ENCODE measurements at regions not wholly inside any gene's neighbourhood (a gene's known extent, or its start where the extent isn't known, plus 50 kb on each side); places are given as distances from the start of the nearest gene placed in this dataset.

DNA sequence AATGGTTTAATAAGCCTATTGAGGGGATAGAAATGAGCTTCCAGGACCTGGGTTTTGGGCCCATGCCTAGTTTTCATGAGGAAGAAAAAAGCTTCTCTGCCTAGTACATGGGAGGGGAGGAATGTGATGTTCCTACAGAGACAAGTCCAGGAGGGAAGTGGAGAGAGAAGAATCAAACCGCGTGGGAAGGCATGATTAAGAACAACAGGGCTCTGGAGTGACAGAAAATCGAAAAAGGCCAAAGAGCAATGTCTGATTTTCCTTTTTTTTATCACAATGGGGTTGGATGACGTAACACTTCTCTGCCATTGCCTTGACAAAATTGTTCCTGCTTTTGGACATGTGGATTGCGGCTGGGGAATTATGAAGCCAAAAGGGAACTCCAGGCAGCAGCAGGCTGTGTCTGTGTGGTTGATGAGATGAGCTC, 258.6 kb downstream of the CXCL12 start:
- POLR2A ChIA-PET: no interaction called here
- no peak for TF ChIP-seq JUN (IDR thresholded peaks at IDR 0.05)
- TF ChIP-seq, protein P1, sequence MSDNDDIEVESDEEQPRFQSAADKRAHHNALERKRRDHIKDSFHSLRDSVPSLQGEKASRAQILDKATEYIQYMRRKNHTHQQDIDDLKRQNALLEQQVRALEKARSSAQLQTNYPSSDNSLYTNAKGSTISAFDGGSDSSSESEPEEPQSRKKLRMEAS (IDR thresholded peaks at IDR 0.05): no peak
- no peak for TF ChIP-seq RAD21 (conservative IDR thresholded peaks at IDR 0.05 in 1 of 2, IDR thresholded peaks at IDR 0.05 in 1 of 2)
- no peak for TF ChIP-seq FOXS1 (CRISPR knock-in tag; IDR thresholded peaks at IDR 0.05)
- TF ChIP-seq HDAC2 (IDR thresholded peaks at IDR 0.05): no peak
- no peak for TF ChIP-seq JUNB (IDR thresholded peaks at IDR 0.05)
- no peak for TF ChIP-seq ATOH8 (CRISPR knock-in tag; IDR thresholded peaks at IDR 0.05; ENCODE audit: low read depth)
- no peak for TF ChIP-seq NPAS2 (CRISPR knock-in tag; IDR thresholded peaks at IDR 0.05; ENCODE audit: borderline replicate concordance)
- TF ChIP-seq, protein P2, sequence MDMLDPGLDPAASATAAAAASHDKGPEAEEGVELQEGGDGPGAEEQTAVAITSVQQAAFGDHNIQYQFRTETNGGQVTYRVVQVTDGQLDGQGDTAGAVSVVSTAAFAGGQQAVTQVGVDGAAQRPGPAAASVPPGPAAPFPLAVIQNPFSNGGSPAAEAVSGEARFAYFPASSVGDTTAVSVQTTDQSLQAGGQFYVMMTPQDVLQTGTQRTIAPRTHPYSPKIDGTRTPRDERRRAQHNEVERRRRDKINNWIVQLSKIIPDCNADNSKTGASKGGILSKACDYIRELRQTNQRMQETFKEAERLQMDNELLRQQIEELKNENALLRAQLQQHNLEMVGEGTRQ (IDR thresholded peaks at IDR 0.05): no peak
- no peak for TF ChIP-seq KDM1A (IDR thresholded peaks at IDR 0.05; ENCODE audit: low read depth)
- TF ChIP-seq, protein P3, sequence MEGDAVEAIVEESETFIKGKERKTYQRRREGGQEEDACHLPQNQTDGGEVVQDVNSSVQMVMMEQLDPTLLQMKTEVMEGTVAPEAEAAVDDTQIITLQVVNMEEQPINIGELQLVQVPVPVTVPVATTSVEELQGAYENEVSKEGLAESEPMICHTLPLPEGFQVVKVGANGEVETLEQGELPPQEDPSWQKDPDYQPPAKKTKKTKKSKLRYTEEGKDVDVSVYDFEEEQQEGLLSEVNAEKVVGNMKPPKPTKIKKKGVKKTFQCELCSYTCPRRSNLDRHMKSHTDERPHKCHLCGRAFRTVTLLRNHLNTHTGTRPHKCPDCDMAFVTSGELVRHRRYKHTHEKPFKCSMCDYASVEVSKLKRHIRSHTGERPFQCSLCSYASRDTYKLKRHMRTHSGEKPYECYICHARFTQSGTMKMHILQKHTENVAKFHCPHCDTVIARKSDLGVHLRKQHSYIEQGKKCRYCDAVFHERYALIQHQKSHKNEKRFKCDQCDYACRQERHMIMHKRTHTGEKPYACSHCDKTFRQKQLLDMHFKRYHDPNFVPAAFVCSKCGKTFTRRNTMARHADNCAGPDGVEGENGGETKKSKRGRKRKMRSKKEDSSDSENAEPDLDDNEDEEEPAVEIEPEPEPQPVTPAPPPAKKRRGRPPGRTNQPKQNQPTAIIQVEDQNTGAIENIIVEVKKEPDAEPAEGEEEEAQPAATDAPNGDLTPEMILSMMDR (IDR thresholded peaks at IDR 0.05): no peak
- TF ChIP-seq, protein P4, sequence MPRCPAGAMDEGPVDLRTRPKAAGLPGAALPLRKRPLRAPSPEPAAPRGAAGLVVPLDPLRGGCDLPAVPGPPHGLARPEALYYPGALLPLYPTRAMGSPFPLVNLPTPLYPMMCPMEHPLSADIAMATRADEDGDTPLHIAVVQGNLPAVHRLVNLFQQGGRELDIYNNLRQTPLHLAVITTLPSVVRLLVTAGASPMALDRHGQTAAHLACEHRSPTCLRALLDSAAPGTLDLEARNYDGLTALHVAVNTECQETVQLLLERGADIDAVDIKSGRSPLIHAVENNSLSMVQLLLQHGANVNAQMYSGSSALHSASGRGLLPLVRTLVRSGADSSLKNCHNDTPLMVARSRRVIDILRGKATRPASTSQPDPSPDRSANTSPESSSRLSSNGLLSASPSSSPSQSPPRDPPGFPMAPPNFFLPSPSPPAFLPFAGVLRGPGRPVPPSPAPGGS (IDR thresholded peaks at IDR 0.05): no peak
- FAIRE-seq: no peak
- WGBS (ENCODE audit: missing lambda C conversion rate): 24% methylated on average over 5 of the region's 5 CpGs
- Histone ChIP-seq H3K4me2 (no peak overlapping the region), H3K9me3 (no peaks in the 10 kb centered on the region; the same call in 2 of the 3 replicates), H3K4me3 (no peak overlapping the region), H3K4me1 (no peaks in the 10 kb centered on the region), H3K27ac (no peak overlapping the region)
- DNase-seq (ENCODE audit: low read depth in 1 of 2, low spot score in 1 of 2): no peak
- ATAC-seq: no peak
- CTCF ChIA-PET: no interaction called here

GRCh38 chr10:44125879-44126278, 259.0 kb downstream of the CXCL12 start:
- CTCF ChIA-PET: no interaction called here
- H3K9me3 ChIP-seq: no peaks in the 10 kb centered on the region; the same call in 2 of the 3 replicates
- DNase-seq (ENCODE audit: low read depth in 1 of 2, low spot score in 1 of 2): no peak
- H3K4me3 ChIP-seq: no peak overlapping the region
- FAIRE-seq: no peak
- H3K4me1 ChIP-seq: no peaks in the 10 kb centered on the region
- ATAC-seq: no peak
- no peak overlapping the region for H3K4me2 ChIP-seq
- POLR2A ChIA-PET: no interaction called here
- no peak overlapping the region for H3K27ac ChIP-seq
- WGBS (ENCODE audit: missing lambda C conversion rate): 11% methylated on average over 1 of the region's 1 CpG
- TF ChIP-seq, protein P5, sequence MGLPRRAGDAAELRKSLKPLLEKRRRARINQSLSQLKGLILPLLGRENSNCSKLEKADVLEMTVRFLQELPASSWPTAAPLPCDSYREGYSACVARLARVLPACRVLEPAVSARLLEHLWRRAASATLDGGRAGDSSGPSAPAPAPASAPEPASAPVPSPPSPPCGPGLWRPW (IDR thresholded peaks at IDR 0.05): no peak
- TF ChIP-seq SMC3 (IDR thresholded peaks at IDR 0.05) (no peak), CBX8 (IDR thresholded peaks at IDR 0.05) (no peak), HOXA7 (CRISPR knock-in tag; IDR thresholded peaks at IDR 0.05) (no peak), HEYL (CRISPR knock-in tag; IDR thresholded peaks at IDR 0.05) (no peak), ZNF302 (CRISPR knock-in tag; IDR thresholded peaks at IDR 0.05) (no peak), TP53 (CRISPR knock-in tag; IDR thresholded peaks at IDR 0.05) (no peak), MAFK (IDR thresholded peaks at IDR 0.05; ENCODE audit: partially characterized antibody) (no peak), ZSCAN20 (CRISPR knock-in tag; IDR thresholded peaks at IDR 0.05) (no peak), PHF8 (IDR thresholded peaks at IDR 0.05; ENCODE audit: borderline replicate concordance, low read depth) (no peak), NR3C1 (IDR thresholded peaks at IDR 0.05) (no peak), RCOR1 (IDR thresholded peaks at IDR 0.05; ENCODE audit: low read depth, low read length) (no peak), CBX2 (IDR thresholded peaks at IDR 0.05; ENCODE audit: borderline replicate concordance, low read depth) (no peak)
- TF ChIP-seq, protein P3 (IDR thresholded peaks at IDR 0.05): no peak
- TF ChIP-seq, protein P6, sequence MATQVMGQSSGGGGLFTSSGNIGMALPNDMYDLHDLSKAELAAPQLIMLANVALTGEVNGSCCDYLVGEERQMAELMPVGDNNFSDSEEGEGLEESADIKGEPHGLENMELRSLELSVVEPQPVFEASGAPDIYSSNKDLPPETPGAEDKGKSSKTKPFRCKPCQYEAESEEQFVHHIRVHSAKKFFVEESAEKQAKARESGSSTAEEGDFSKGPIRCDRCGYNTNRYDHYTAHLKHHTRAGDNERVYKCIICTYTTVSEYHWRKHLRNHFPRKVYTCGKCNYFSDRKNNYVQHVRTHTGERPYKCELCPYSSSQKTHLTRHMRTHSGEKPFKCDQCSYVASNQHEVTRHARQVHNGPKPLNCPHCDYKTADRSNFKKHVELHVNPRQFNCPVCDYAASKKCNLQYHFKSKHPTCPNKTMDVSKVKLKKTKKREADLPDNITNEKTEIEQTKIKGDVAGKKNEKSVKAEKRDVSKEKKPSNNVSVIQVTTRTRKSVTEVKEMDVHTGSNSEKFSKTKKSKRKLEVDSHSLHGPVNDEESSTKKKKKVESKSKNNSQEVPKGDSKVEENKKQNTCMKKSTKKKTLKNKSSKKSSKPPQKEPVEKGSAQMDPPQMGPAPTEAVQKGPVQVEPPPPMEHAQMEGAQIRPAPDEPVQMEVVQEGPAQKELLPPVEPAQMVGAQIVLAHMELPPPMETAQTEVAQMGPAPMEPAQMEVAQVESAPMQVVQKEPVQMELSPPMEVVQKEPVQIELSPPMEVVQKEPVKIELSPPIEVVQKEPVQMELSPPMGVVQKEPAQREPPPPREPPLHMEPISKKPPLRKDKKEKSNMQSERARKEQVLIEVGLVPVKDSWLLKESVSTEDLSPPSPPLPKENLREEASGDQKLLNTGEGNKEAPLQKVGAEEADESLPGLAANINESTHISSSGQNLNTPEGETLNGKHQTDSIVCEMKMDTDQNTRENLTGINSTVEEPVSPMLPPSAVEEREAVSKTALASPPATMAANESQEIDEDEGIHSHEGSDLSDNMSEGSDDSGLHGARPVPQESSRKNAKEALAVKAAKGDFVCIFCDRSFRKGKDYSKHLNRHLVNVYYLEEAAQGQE (IDR thresholded peaks at IDR 0.05): no peak
- TF ChIP-seq, protein P7, sequence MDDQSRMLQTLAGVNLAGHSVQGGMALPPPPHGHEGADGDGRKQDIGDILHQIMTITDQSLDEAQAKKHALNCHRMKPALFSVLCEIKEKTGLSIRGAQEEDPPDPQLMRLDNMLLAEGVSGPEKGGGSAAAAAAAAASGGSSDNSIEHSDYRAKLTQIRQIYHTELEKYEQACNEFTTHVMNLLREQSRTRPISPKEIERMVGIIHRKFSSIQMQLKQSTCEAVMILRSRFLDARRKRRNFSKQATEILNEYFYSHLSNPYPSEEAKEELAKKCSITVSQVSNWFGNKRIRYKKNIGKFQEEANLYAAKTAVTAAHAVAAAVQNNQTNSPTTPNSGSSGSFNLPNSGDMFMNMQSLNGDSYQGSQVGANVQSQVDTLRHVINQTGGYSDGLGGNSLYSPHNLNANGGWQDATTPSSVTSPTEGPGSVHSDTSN (IDR thresholded peaks at IDR 0.05): no peak
